GM19240 (cell line): ENCODE measurements at regions not wholly inside any gene's neighbourhood (a gene's known extent, or its start where the extent isn't known, plus 50 kb on each side); places are given as distances from the start of the nearest gene placed in this dataset.
"Not testable (repeated sequence)": the region's sequence is repeated elsewhere in the genome, so short reads cannot be mapped to it uniquely, and the experiment has no call there.

ENCODE experiments used
- DNase-seq: peaks from one replicate; pipeline ENCODE4 v3.0.0; 2011; ENCODE audit warnings: low spot score; ENCODE audit not compliant: insufficient read length

- DNase-seq = no peak
Observed at GRCh38 chr3:170711786-170712185, 125.9 kb upstream of the SLC7A14 start.

GRCh38 chr3:170709046-170709445, 123.2 kb upstream of the SLC7A14 start:
- DNase-seq = no peak

- DNase-seq = no peak
Observed at GRCh38 chr3:170707899-170708298, 122.0 kb upstream of the SLC7A14 start.

- no peak for DNase-seq
Observed at GRCh38 chr3:170705131-170705530, 119.3 kb upstream of the SLC7A14 start.

GRCh38 chr3:170703121-170703588, 117.3 kb upstream of the SLC7A14 start:
- no peak for DNase-seq

- no peak for DNase-seq
Observed at GRCh38 chr3:170701696-170702678, 116.1 kb upstream of the SLC7A14 start.

- DNase-seq = no peak
Observed at GRCh38 chr3:170700054-170700404, 114.2 kb upstream of the SLC7A14 start.

GRCh38 chr3:170699158-170700053, 113.5 kb upstream of the SLC7A14 start:
- DNase-seq = no peak

- no peak for DNase-seq
Observed at GRCh38 chr3:170697908-170698307, 112.0 kb upstream of the SLC7A14 start.

- no peak for DNase-seq
Observed at GRCh38 chr3:170697131-170697530, 111.3 kb upstream of the SLC7A14 start.

GRCh38 chr3:170695486-170696064, 109.7 kb upstream of the SLC7A14 start:
- no peak for DNase-seq

- DNase-seq = no peak
Observed at GRCh38 chr3:170692720-170693119, 106.8 kb upstream of the SLC7A14 start.

GRCh38 chr3:170690661-170690981, 104.7 kb upstream of the SLC7A14 start:
- DNase-seq = no peak

GRCh38 chr3:170689893-170690660, 104.2 kb upstream of the SLC7A14 start:
- peak; percentile 50 for DNase-seq

GRCh38 chr3:170689296-170689829, 103.5 kb upstream of the SLC7A14 start:
- DNase-seq = no peak

GRCh38 chr3:170688222-170688621, 102.3 kb upstream of the SLC7A14 start:
- DNase-seq = not testable (repeated sequence)

- DNase-seq = no peak
Observed at GRCh38 chr3:170680593-170680992, 94.7 kb upstream of the SLC7A14 start.

GRCh38 chr3:170679190-170679589, 93.3 kb upstream of the SLC7A14 start:
- no peak for DNase-seq

GRCh38 chr3:170670504-170670903, 84.6 kb upstream of the SLC7A14 start:
- no peak for DNase-seq

- DNase-seq = not testable (repeated sequence)
Observed at GRCh38 chr3:170662986-170663385, 77.1 kb upstream of the SLC7A14 start.

- no peak for DNase-seq
Observed at GRCh38 chr3:170660139-170660538, 74.3 kb upstream of the SLC7A14 start.
